ENCODE measurements at regions not wholly inside any gene's neighbourhood (a gene's known extent, or its start where the extent isn't known, plus 50 kb on each side); places are given as distances from the start of the nearest gene placed in this dataset.

DNA sequence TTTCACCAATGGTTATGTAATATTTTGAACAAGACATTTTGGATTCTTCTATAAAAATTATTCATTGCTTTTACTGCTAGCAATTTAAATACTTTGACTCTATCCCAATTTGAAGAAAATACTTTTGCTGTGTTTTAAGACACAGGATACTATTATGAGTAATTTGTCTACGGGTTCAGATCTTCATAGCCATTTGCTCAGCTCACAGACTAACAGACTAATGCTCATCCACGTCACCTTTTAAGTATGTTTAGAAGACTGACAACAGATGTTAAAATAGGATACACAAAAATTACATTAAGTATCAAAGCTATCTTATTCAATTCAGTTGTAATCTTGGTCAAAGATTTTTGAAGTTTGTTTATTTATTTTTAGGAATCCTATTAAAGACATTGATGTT is 251.3 kb upstream of the CHRM2 start:
- no peak overlapping the region for H3K4me3 ChIP-seq
- H3K27ac ChIP-seq: no peak overlapping the region
- DNase-seq: no peak
- no peaks in the 10 kb centered on the region for H3K4me1 ChIP-seq
- in situ Hi-C loops (cut with MboI; ENCODE audit: low pct_ligation_motif_present in 1 of 4, low pct_unique_long_range_greater_than_20kb in 1 of 4, low sequenced_read_pairs in 3 of 4) (no loop called here), intact Hi-C loops (cut with DNase I; ENCODE audit: low total_unique reads) (no loop called here)
- WGBS, 2 donors (ENCODE audit: low coverage in 1 of 2): 45 to 50% methylated on average over 2 of the region's 2 CpGs
- no peaks in the 10 kb centered on the region for H3K36me3 ChIP-seq
- no peaks in the 10 kb centered on the region for H3K27me3 ChIP-seq
- H3K9me3 ChIP-seq: no peaks in the 10 kb centered on the region
- TF ChIP-seq POLR2A (IDR thresholded peaks at IDR 0.05) (no peak), EP300 (IDR thresholded peaks at IDR 0.05; ENCODE audit: low read depth) (no peak), POLR2AphosphoS5 (IDR thresholded peaks at IDR 0.05) (no peak)
- TF ChIP-seq, protein P1, sequence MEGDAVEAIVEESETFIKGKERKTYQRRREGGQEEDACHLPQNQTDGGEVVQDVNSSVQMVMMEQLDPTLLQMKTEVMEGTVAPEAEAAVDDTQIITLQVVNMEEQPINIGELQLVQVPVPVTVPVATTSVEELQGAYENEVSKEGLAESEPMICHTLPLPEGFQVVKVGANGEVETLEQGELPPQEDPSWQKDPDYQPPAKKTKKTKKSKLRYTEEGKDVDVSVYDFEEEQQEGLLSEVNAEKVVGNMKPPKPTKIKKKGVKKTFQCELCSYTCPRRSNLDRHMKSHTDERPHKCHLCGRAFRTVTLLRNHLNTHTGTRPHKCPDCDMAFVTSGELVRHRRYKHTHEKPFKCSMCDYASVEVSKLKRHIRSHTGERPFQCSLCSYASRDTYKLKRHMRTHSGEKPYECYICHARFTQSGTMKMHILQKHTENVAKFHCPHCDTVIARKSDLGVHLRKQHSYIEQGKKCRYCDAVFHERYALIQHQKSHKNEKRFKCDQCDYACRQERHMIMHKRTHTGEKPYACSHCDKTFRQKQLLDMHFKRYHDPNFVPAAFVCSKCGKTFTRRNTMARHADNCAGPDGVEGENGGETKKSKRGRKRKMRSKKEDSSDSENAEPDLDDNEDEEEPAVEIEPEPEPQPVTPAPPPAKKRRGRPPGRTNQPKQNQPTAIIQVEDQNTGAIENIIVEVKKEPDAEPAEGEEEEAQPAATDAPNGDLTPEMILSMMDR (IDR thresholded peaks at IDR 0.05): no peak

DNA sequence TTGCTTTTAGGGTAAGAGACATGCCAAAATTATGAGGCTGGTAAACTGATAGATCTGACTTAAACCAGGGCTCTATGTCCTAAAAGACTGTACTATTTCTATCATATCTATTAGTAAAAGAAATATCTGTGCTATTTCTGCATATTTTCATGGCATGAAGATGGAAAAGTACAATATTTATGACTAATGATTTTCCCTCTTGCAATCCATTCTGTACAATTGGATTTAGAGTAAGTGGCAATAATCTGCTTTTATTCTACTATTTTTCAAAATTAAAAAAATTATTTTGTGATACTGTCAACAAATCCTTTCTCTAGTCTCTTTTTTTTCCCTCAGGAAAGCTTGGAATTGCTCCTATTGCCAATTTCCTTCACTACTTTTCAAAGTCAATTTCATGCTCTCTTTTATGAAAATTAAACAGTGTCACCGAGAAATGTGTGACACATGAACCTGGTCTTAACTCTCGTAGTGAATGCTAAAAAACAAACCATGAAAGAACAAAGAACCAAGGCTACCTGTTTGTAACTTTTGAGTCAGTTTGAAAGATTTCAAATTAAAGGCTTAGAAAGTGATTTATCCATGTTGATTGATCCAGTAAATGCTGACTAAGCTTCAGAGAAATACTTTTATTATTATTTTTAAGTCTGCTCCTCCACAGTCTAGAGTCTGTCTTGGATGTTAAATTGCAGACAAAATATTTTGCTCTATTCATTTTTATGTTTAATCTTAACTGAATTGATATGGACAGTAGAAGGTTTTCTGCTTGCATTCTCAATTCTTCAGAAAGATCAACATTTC is 262.7 kb upstream of the CHRM2 start:
- 57 to 60% methylated on average over 2 of the region's 2 CpGs for WGBS, 2 donors (ENCODE audit: low coverage in 1 of 2)
- TF ChIP-seq POLR2AphosphoS5 (IDR thresholded peaks at IDR 0.05) (no peak), EP300 (IDR thresholded peaks at IDR 0.05; ENCODE audit: low read depth) (no peak), POLR2A (IDR thresholded peaks at IDR 0.05) (no peak)
- TF ChIP-seq, protein P1 (IDR thresholded peaks at IDR 0.05): no peak
- in situ Hi-C loops (cut with MboI; ENCODE audit: low pct_ligation_motif_present in 1 of 4, low pct_unique_long_range_greater_than_20kb in 1 of 4, low sequenced_read_pairs in 3 of 4) (no loop called here), intact Hi-C loops (cut with DNase I; ENCODE audit: low total_unique reads) (loop anchor here (10.0 kb wide), 1 partner anchor 229 kb away; no protein-coding TSS in a partner anchor)
- DNase-seq: no peak
- no peaks in the 10 kb centered on the region for H3K4me1 ChIP-seq
- no peak overlapping the region for H3K4me3 ChIP-seq
- no peaks in the 10 kb centered on the region for H3K36me3 ChIP-seq
- no peaks in the 10 kb centered on the region for H3K27me3 ChIP-seq
- H3K27ac ChIP-seq: no peak overlapping the region
- no peaks in the 10 kb centered on the region for H3K9me3 ChIP-seq

DNA sequence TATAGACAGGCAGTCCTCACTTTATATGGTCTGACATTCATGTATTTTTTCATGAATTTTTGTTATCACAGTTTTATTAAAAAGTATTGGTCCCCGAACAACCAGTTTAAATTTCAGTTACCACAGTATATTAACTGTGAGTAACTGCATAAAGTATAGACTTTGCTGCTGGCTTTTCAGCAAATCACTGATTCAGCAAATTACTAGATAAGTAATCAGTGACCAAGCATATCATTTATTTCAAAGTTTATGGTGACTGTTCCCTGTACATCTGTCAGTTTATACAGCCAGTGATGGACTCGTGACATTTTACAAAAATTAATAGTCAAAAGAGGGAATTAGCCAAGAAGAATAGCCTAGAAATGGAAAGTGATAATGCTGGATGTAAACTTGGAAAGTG is 266.7 kb upstream of the CHRM2 start:
- H3K4me3 ChIP-seq: no peak overlapping the region
- H3K4me1 ChIP-seq: no peaks in the 10 kb centered on the region
- no peak for DNase-seq
- no peak overlapping the region for H3K27ac ChIP-seq
- no peaks in the 10 kb centered on the region for H3K27me3 ChIP-seq
- WGBS, 2 donors (ENCODE audit: low coverage in 1 of 2): 60 to 65% methylated on average over 2 of the region's 2 CpGs
- no peaks in the 10 kb centered on the region for H3K36me3 ChIP-seq
- TF ChIP-seq EP300 (IDR thresholded peaks at IDR 0.05; ENCODE audit: low read depth): no peak
- TF ChIP-seq, protein P1 (IDR thresholded peaks at IDR 0.05): no peak
- TF ChIP-seq POLR2AphosphoS5 (IDR thresholded peaks at IDR 0.05): no peak
- no peak for TF ChIP-seq POLR2A (IDR thresholded peaks at IDR 0.05)
- in situ Hi-C loops (cut with MboI; ENCODE audit: low pct_ligation_motif_present in 1 of 4, low pct_unique_long_range_greater_than_20kb in 1 of 4, low sequenced_read_pairs in 3 of 4) (no loop called here), intact Hi-C loops (cut with DNase I; ENCODE audit: low total_unique reads) (loop anchor here (10.0 kb wide), 1 partner anchor 233 kb away; no protein-coding TSS in a partner anchor)
- H3K9me3 ChIP-seq: no peaks in the 10 kb centered on the region

DNA sequence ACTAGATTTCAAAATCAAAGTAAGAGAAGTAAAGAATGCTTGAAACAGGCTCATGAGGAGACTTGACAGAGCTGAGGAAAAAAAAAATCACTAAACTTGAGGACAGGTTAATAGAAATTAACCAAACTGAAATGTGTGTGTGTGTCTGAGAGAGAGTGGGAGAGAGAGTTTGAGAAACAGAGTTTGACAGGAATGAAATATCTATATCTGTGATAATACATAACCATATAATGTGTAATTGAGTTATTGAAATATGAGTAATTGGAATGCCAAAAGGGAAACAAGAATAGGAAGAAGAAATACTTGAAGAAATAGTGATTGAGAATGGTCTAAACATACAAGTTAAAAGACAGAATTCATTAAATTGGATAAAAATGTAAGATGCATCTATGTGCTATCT is 268.0 kb upstream of the CHRM2 start:
- DNase-seq: no peak
- Histone ChIP-seq H3K9me3 (no peaks in the 10 kb centered on the region), H3K36me3 (no peaks in the 10 kb centered on the region), H3K4me3 (no peak overlapping the region), H3K27me3 (no peaks in the 10 kb centered on the region), H3K4me1 (no peaks in the 10 kb centered on the region), H3K27ac (no peak overlapping the region)
- TF ChIP-seq, protein P1 (IDR thresholded peaks at IDR 0.05): no peak
- TF ChIP-seq POLR2AphosphoS5 (IDR thresholded peaks at IDR 0.05) (no peak), EP300 (IDR thresholded peaks at IDR 0.05; ENCODE audit: low read depth) (no peak), POLR2A (IDR thresholded peaks at IDR 0.05) (no peak)
- in situ Hi-C loops (cut with MboI; ENCODE audit: low pct_ligation_motif_present in 1 of 4, low pct_unique_long_range_greater_than_20kb in 1 of 4, low sequenced_read_pairs in 3 of 4) (no loop called here), intact Hi-C loops (cut with DNase I; ENCODE audit: low total_unique reads) (loop anchor here (10.0 kb wide), 1 partner anchor 234 kb away; no protein-coding TSS in a partner anchor)

All from transverse colon (tissue), 4 donors.